ENCODE measurements at regions not wholly inside any gene's neighbourhood (a gene's known extent, or its start where the extent isn't known, plus 50 kb on each side); places are given as distances from the start of the nearest gene placed in this dataset.
"Not testable (repeated sequence)": the region's sequence is repeated elsewhere in the genome, so short reads cannot be mapped to it uniquely, and the experiment has no call there.

- TF ChIP-seq, protein P1, sequence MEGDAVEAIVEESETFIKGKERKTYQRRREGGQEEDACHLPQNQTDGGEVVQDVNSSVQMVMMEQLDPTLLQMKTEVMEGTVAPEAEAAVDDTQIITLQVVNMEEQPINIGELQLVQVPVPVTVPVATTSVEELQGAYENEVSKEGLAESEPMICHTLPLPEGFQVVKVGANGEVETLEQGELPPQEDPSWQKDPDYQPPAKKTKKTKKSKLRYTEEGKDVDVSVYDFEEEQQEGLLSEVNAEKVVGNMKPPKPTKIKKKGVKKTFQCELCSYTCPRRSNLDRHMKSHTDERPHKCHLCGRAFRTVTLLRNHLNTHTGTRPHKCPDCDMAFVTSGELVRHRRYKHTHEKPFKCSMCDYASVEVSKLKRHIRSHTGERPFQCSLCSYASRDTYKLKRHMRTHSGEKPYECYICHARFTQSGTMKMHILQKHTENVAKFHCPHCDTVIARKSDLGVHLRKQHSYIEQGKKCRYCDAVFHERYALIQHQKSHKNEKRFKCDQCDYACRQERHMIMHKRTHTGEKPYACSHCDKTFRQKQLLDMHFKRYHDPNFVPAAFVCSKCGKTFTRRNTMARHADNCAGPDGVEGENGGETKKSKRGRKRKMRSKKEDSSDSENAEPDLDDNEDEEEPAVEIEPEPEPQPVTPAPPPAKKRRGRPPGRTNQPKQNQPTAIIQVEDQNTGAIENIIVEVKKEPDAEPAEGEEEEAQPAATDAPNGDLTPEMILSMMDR (IDR thresholded peaks at IDR 0.05), result no peak
- Histone ChIP-seq H3K4me3 (no peak overlapping the region), H3K9me3 (no peaks in the 10 kb centered on the region), H3K27me3 (no peaks in the 10 kb centered on the region), H3K27ac (no peak overlapping the region), H3K4me1 (no peaks in the 10 kb centered on the region), H3K36me3 (peaks cover 3 to 33% (median 19%) of the 10 kb centered on the region in 3 donors)
- intact Hi-C loops (cut with DNase I; ENCODE audit: low total_unique reads), result no loop called here
- no peak for DNase-seq
Measured at GRCh38 chr7:128591705-128592104, 80.4 kb upstream of the GARIN1A start.

- H3K4me3 ChIP-seq; H3K4me1 ChIP-seq; H3K27ac ChIP-seq; intact Hi-C loops (cut with DNase I; ENCODE audit: low total_unique reads); H3K27me3 ChIP-seq; H3K9me3 ChIP-seq; DNase-seq: not testable (repeated sequence)
- H3K36me3 ChIP-seq, result peaks cover 3 to 33% (median 21%) of the 10 kb centered on the region in 3 donors
Measured at GRCh38 chr7:128592209-128592608, 79.9 kb upstream of the GARIN1A start.

DNA sequence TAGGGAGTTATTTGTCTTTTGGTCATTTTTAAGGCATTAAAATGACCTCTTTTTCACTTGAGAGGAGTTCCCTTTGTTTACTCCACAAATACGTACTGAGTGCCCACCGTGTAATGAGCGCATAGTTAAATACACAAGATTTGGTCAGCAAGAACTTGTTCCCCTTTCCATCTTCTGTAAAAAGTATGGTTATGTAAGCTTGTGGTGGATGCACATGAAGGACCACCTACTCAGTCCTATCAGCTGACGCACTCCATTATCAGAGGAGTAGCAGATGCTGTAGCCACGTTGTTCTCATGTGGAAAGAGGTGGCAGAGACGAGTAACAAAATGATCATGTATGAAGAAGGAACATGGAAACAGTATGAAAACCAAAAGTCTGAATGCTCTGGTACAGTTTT lies 78.0 kb upstream of the GARIN1A start:
- H3K27ac ChIP-seq; H3K27me3 ChIP-seq; H3K4me3 ChIP-seq; intact Hi-C loops (cut with DNase I; ENCODE audit: low total_unique reads); DNase-seq; H3K4me1 ChIP-seq; H3K9me3 ChIP-seq: not testable (repeated sequence)
- peaks cover 3 to 32% (median 21%) of the 10 kb centered on the region in 3 donors for H3K36me3 ChIP-seq

GRCh38 chr7:128596336-128597128 lies 75.6 kb upstream of the GARIN1A start:
- H3K9me3 ChIP-seq; H3K27me3 ChIP-seq; intact Hi-C loops (cut with DNase I; ENCODE audit: low total_unique reads); H3K27ac ChIP-seq; H3K4me3 ChIP-seq; H3K4me1 ChIP-seq; DNase-seq: not testable (repeated sequence)
- peaks cover 3 to 28% (median 21%) of the 10 kb centered on the region in 3 donors for H3K36me3 ChIP-seq

GRCh38 chr7:128598946-128599345 lies 73.1 kb upstream of the GARIN1A start:
- DNase-seq; intact Hi-C loops (cut with DNase I; ENCODE audit: low total_unique reads); H3K4me3 ChIP-seq; H3K27ac ChIP-seq; H3K9me3 ChIP-seq; H3K4me1 ChIP-seq; H3K27me3 ChIP-seq: not testable (repeated sequence)
- H3K36me3 ChIP-seq, result peaks cover 0 to 12% (median 4%) of the 10 kb centered on the region in 3 donors

DNA sequence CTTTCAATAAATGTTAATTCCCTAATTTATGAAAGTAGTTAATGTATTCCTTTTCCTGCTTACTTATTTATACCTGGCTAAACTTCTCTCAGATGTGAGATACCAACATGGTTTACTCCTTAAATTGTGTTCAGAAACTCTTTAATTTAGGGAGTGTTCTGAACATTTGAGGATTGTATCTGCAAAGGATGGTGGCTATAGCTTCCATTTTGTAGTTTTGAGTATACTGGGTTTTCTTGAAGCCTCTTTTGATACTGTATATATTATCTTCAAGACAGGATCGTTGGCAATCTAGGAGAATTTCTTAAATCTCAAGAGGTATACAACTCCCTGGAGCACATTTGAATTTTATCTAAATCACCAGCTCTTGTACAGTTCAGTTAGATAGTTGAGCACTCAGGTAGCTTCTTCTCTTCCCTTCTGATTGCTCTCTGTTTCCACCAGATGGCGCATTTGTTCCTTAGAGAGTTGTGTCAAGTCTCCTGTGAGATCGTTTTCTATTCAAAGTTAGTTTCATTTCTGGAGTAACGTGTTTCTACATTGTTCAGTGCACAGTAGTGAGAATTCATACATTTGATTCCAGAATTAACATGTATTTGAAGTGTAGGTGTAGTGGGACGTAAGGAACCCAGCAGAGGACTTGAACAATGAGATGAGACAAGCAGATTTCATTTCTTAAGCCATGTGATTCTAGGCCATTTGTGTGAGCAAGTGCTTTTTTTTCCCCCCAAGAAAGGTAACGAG lies 63.2 kb upstream of the GARIN1A start:
- H3K4me1 ChIP-seq; H3K27me3 ChIP-seq; H3K27ac ChIP-seq; DNase-seq; H3K9me3 ChIP-seq; intact Hi-C loops (cut with DNase I; ENCODE audit: low total_unique reads): not testable (repeated sequence)
- TF ChIP-seq, protein P1 (IDR thresholded peaks at IDR 0.05), result peak; percentile 47 to 61
- H3K36me3 ChIP-seq, result peaks cover 0 to 19% (median 14%) of the 10 kb centered on the region in 3 donors
- H3K4me3 ChIP-seq, result peak overlapping the region in 1 of 2 donors; percentile 18

DNA sequence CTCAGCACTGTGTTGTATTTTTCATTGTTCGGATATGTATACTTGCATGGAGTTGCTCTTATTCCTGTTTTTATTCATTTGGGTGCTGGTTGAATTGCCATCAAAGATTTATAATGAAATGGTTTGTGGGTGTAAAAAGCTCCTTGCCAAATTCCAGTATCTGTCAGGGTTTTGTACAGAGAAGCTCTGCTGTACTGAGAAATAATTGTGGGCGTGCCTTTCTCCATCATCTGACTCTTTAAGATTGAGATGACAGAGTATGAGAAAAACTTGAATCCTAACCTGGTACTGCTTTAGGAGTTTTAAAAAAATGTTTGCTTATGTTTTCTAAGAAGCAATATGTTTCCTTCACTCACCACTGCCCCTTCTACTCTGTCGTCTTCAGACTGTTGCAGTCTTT lies 58.7 kb upstream of the GARIN1A start:
- H3K36me3 ChIP-seq, result peaks cover 8 to 21% (median 16%) of the 10 kb centered on the region in 3 donors
- H3K27ac ChIP-seq, H3K9me3 ChIP-seq, H3K4me3 ChIP-seq, H3K4me1 ChIP-seq, DNase-seq, H3K27me3 ChIP-seq: not testable (repeated sequence)
- intact Hi-C loops (cut with DNase I; ENCODE audit: low total_unique reads), result loop anchor here (5.0 kb wide), 1 partner anchor 269 kb away; no protein-coding TSS in a partner anchor

GRCh38 chr7:128614812-128615211 lies 57.3 kb upstream of the GARIN1A start:
- not testable (repeated sequence) for H3K4me3 ChIP-seq, H3K9me3 ChIP-seq, H3K4me1 ChIP-seq, H3K27ac ChIP-seq, DNase-seq, H3K27me3 ChIP-seq
- H3K36me3 ChIP-seq, result peaks cover 21 to 36% (median 30%) of the 10 kb centered on the region in 3 donors
- intact Hi-C loops (cut with DNase I; ENCODE audit: low total_unique reads), result loop anchor here (5.0 kb wide), 1 partner anchor 267 kb away; no protein-coding TSS in a partner anchor

DNA sequence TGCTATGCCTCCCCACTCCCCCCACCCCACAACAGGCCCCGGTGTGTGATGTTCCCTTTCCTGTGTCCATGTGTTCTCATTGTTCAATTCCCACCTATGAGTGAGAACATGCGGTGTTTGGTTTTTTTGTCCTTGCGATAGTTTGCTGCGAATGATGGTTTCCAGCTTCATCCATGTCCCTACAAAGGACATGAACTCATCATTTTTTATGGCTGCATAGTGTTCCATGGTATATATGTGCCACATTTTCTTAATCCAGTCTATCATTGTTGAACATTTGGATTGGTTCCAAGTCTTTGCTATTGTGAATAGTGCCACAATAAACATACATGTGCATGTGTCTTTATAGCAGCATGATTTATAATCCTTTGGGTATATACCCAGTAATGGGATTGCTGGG lies 55.3 kb upstream of the GARIN1A start:
- intact Hi-C loops (cut with DNase I; ENCODE audit: low total_unique reads), result not testable (repeated sequence)
- H3K36me3 ChIP-seq, result peaks cover 25 to 49% (median 38%) of the 10 kb centered on the region in 3 donors

More for the DNA sequence above, 55.3 kb upstream of the GARIN1A start:
- DNase-seq, H3K27me3 ChIP-seq, H3K4me3 ChIP-seq, H3K4me1 ChIP-seq, H3K9me3 ChIP-seq, H3K27ac ChIP-seq: not testable (repeated sequence)
